ENCODE measurements at regions not wholly inside any gene's neighbourhood (a gene's known extent, or its start where the extent isn't known, plus 50 kb on each side); places are given as distances from the start of the nearest gene placed in this dataset.

GRCh38 chr7:51789489-51789888 lies 472.9 kb upstream of the COBL start:
- DNase-seq, result peak; percentile 27
- in situ Hi-C loops (cut with HindIII; ENCODE audit: low pct_ligation_motif_present, low pct_unique_long_range_greater_than_20kb, low sequenced_read_pairs), result no loop called here

GRCh38 chr7:51786284-51786683 lies 469.7 kb upstream of the COBL start:
- no peak for DNase-seq
- in situ Hi-C loops (cut with HindIII; ENCODE audit: low pct_ligation_motif_present, low pct_unique_long_range_greater_than_20kb, low sequenced_read_pairs), result no loop called here

GRCh38 chr7:51785876-51786275 lies 469.3 kb upstream of the COBL start:
- no peak for DNase-seq
- in situ Hi-C loops (cut with HindIII; ENCODE audit: low pct_ligation_motif_present, low pct_unique_long_range_greater_than_20kb, low sequenced_read_pairs), result no loop called here

- DNase-seq, result no peak
- in situ Hi-C loops (cut with HindIII; ENCODE audit: low pct_ligation_motif_present, low pct_unique_long_range_greater_than_20kb, low sequenced_read_pairs), result no loop called here
Observed at GRCh38 chr7:51785171-51785570, 468.6 kb upstream of the COBL start.

GRCh38 chr7:51783241-51783640 lies 466.6 kb upstream of the COBL start:
- no peak for DNase-seq
- in situ Hi-C loops (cut with HindIII; ENCODE audit: low pct_ligation_motif_present, low pct_unique_long_range_greater_than_20kb, low sequenced_read_pairs), result no loop called here

- in situ Hi-C loops (cut with HindIII; ENCODE audit: low pct_ligation_motif_present, low pct_unique_long_range_greater_than_20kb, low sequenced_read_pairs), result no loop called here
Observed at GRCh38 chr7:51778121-51778520, 461.5 kb upstream of the COBL start.

GRCh38 chr7:51774178-51774577 lies 457.6 kb upstream of the COBL start:
- no peak for DNase-seq
- in situ Hi-C loops (cut with HindIII; ENCODE audit: low pct_ligation_motif_present, low pct_unique_long_range_greater_than_20kb, low sequenced_read_pairs), result no loop called here

More at GRCh38 chr7:51778121-51778520, 461.5 kb upstream of the COBL start:
- DNase-seq, result no peak

GRCh38 chr7:51772190-51772589 lies 455.6 kb upstream of the COBL start:
- in situ Hi-C loops (cut with HindIII; ENCODE audit: low pct_ligation_motif_present, low pct_unique_long_range_greater_than_20kb, low sequenced_read_pairs), result no loop called here

GRCh38 chr7:51764976-51765375 lies 448.4 kb upstream of the COBL start:
- in situ Hi-C loops (cut with HindIII; ENCODE audit: low pct_ligation_motif_present, low pct_unique_long_range_greater_than_20kb, low sequenced_read_pairs), result no loop called here
- DNase-seq, result no peak

More at GRCh38 chr7:51772190-51772589, 455.6 kb upstream of the COBL start:
- DNase-seq, result no peak

GRCh38 chr7:51759985-51760384 lies 443.4 kb upstream of the COBL start:
- in situ Hi-C loops (cut with HindIII; ENCODE audit: low pct_ligation_motif_present, low pct_unique_long_range_greater_than_20kb, low sequenced_read_pairs), result no loop called here
- DNase-seq, result no peak

GRCh38 chr7:51757960-51758359 lies 441.4 kb upstream of the COBL start:
- in situ Hi-C loops (cut with HindIII; ENCODE audit: low pct_ligation_motif_present, low pct_unique_long_range_greater_than_20kb, low sequenced_read_pairs), result no loop called here
- no peak for DNase-seq

GRCh38 chr7:51732951-51733350 lies 416.3 kb upstream of the COBL start:
- DNase-seq, result peak; percentile 7

GRCh38 chr7:51732116-51732515 lies 415.5 kb upstream of the COBL start:
- in situ Hi-C loops (cut with HindIII; ENCODE audit: low pct_ligation_motif_present, low pct_unique_long_range_greater_than_20kb, low sequenced_read_pairs), result no loop called here
- no peak for DNase-seq

More at GRCh38 chr7:51732951-51733350, 416.3 kb upstream of the COBL start:
- in situ Hi-C loops (cut with HindIII; ENCODE audit: low pct_ligation_motif_present, low pct_unique_long_range_greater_than_20kb, low sequenced_read_pairs), result no loop called here

- no peak for DNase-seq
- in situ Hi-C loops (cut with HindIII; ENCODE audit: low pct_ligation_motif_present, low pct_unique_long_range_greater_than_20kb, low sequenced_read_pairs), result no loop called here
Observed at GRCh38 chr7:51731075-51731474, 414.5 kb upstream of the COBL start.

- in situ Hi-C loops (cut with HindIII; ENCODE audit: low pct_ligation_motif_present, low pct_unique_long_range_greater_than_20kb, low sequenced_read_pairs), result no loop called here
- DNase-seq, result no peak
Observed at GRCh38 chr7:51727441-51727840, 410.8 kb upstream of the COBL start.

GRCh38 chr7:51706851-51707250 lies 390.2 kb upstream of the COBL start:
- DNase-seq, result no peak
- in situ Hi-C loops (cut with HindIII; ENCODE audit: low pct_ligation_motif_present, low pct_unique_long_range_greater_than_20kb, low sequenced_read_pairs), result no loop called here

GRCh38 chr7:51705701-51706100 lies 389.1 kb upstream of the COBL start:
- DNase-seq, result no peak
- in situ Hi-C loops (cut with HindIII; ENCODE audit: low pct_ligation_motif_present, low pct_unique_long_range_greater_than_20kb, low sequenced_read_pairs), result no loop called here

- in situ Hi-C loops (cut with HindIII; ENCODE audit: low pct_ligation_motif_present, low pct_unique_long_range_greater_than_20kb, low sequenced_read_pairs), result no loop called here
- DNase-seq, result no peak
Observed at GRCh38 chr7:51702673-51703072, 386.1 kb upstream of the COBL start.

- in situ Hi-C loops (cut with HindIII; ENCODE audit: low pct_ligation_motif_present, low pct_unique_long_range_greater_than_20kb, low sequenced_read_pairs), result no loop called here
- DNase-seq, result no peak
Observed at GRCh38 chr7:51701935-51702334, 385.3 kb upstream of the COBL start.

- in situ Hi-C loops (cut with HindIII; ENCODE audit: low pct_ligation_motif_present, low pct_unique_long_range_greater_than_20kb, low sequenced_read_pairs), result no loop called here
- DNase-seq, result no peak
Observed at GRCh38 chr7:51700593-51701215, 384.1 kb upstream of the COBL start.

GRCh38 chr7:51693258-51693657 lies 376.6 kb upstream of the COBL start:
- no peak for DNase-seq
- in situ Hi-C loops (cut with HindIII; ENCODE audit: low pct_ligation_motif_present, low pct_unique_long_range_greater_than_20kb, low sequenced_read_pairs), result no loop called here

All from ACHN (cell line).